Neural cell (in vitro differentiated cells): ENCODE measurements at regions not wholly inside any gene's neighbourhood (a gene's known extent, or its start where the extent isn't known, plus 50 kb on each side); places are given as distances from the start of the nearest gene placed in this dataset.

ENCODE experiments used
- EZH2 ChIP-seq: fragments of 200-600, 300-800 bp; shearing (Covaris generic), sonication (generic); IDR thresholded peaks from 2 replicates; pipeline ENCODE4 v1.6.1; 2014; ENCODE audit warnings: antibody characterized with exemption, low read length, borderline replicate concordance, mild to moderate bottlenecking; ENCODE audit not compliant: insufficient read depth, poor library complexity, severe bottlenecking
- POLR2AphosphoS5 ChIP-seq: IDR thresholded peaks from 2 replicates; pipeline ENCODE4 v1.6.1; 2012
- TF ChIP-seq, protein P1 (sequence below): fragments of 450-650 bp; IDR thresholded peaks from 2 replicates; pipeline ENCODE4 v1.5.1; 2014; ENCODE audit warnings: antibody characterized with exemption, mild to moderate bottlenecking, moderate library complexity; ENCODE audit not compliant: poor library complexity, severe bottlenecking

- TF ChIP-seq, protein P1, sequence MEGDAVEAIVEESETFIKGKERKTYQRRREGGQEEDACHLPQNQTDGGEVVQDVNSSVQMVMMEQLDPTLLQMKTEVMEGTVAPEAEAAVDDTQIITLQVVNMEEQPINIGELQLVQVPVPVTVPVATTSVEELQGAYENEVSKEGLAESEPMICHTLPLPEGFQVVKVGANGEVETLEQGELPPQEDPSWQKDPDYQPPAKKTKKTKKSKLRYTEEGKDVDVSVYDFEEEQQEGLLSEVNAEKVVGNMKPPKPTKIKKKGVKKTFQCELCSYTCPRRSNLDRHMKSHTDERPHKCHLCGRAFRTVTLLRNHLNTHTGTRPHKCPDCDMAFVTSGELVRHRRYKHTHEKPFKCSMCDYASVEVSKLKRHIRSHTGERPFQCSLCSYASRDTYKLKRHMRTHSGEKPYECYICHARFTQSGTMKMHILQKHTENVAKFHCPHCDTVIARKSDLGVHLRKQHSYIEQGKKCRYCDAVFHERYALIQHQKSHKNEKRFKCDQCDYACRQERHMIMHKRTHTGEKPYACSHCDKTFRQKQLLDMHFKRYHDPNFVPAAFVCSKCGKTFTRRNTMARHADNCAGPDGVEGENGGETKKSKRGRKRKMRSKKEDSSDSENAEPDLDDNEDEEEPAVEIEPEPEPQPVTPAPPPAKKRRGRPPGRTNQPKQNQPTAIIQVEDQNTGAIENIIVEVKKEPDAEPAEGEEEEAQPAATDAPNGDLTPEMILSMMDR: no peak
- TF ChIP-seq EZH2 (no peak), POLR2AphosphoS5 (no peak)
Measured at GRCh38 chr9:26439061-26439624, 453.5 kb downstream of the CAAP1 start.
